ENCODE measurements at regions not wholly inside any gene's neighbourhood (a gene's known extent, or its start where the extent isn't known, plus 50 kb on each side); places are given as distances from the start of the nearest gene placed in this dataset.

DNA sequence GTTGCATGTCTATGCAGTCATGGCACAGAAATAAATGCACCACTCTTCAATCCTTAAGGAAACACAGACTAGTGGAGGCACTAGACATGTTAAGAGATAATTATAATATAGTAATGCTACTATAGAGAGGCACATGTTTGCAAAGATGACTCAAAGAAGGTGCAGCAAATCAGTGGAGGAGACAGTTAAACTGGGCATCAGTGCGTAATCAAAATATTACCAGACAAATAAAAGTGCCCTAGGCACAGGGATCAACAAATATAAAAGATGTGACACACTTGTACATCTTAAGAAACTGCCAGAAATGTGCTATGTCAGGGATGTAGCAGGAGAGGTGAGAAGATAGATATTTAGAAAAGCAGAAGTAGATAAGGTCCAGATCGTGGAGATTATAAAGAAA is 642.1 kb downstream of the SLCO4C1 start:
- Histone ChIP-seq H3K4me2 (ENCODE audit: low read depth, low read length) (no peak overlapping the region), H3K9ac (ENCODE audit: insufficient read depth, low read depth, low read length) (no peak overlapping the region), H3K79me2 (ENCODE audit: insufficient read depth, low read length) (no peaks in the 10 kb centered on the region), H3K9me3 (ENCODE audit: low read length) (no peaks in the 10 kb centered on the region), H3K36me3 (replicated peaks in 1 of 2; ENCODE audit: control insufficient read depth in 1 of 2, insufficient read depth in 2 of 2, low read length in 2 of 2) (no peaks in the 10 kb centered on the region), H4K20me1 (ENCODE audit: insufficient read depth, low read length) (no peaks in the 10 kb centered on the region), H2AFZ (ENCODE audit: low read length) (no peak overlapping the region), H3K4me1 (ENCODE audit: insufficient read depth, low read length) (no peaks in the 10 kb centered on the region), H3K4me3 (replicated peaks in 1 of 3; ENCODE audit: insufficient read depth in 1 of 3, low read depth in 2 of 3, low read length in 3 of 3) (no peak overlapping the region), H3K27me3 (ENCODE audit: control insufficient read depth in 1 of 2, insufficient read depth in 2 of 2, low read length in 2 of 2) (no peaks in the 10 kb centered on the region), H3K27ac (ENCODE audit: extremely low read length, insufficient read depth, low read length) (no peak overlapping the region)
- ChIA-PET CTCF (ENCODE audit: low intra/inter-chr PET ratio, low total read pairs) (no interaction called here), POLR2A (no interaction called here)
- BruUV-seq (replicated peaks), result no TSS peak
- FAIRE-seq (no peak), DNase-seq (ENCODE audit: low spot score) (no peak), ATAC-seq (no peak)
- intact Hi-C loops (cut with micrococcal nuclease; ENCODE audit: unreplicated experiment), result no loop called here
- WGBS (ENCODE audit: low lambda C conversion rate), result 3% methylated on average over 2 of the region's 2 CpGs
- in situ Hi-C loops (cut with HindIII; ENCODE audit: extremely low pct_ligation_motif_present, low pct_unique_long_range_greater_than_20kb), result no loop called here
- TF ChIP-seq, protein P1, sequence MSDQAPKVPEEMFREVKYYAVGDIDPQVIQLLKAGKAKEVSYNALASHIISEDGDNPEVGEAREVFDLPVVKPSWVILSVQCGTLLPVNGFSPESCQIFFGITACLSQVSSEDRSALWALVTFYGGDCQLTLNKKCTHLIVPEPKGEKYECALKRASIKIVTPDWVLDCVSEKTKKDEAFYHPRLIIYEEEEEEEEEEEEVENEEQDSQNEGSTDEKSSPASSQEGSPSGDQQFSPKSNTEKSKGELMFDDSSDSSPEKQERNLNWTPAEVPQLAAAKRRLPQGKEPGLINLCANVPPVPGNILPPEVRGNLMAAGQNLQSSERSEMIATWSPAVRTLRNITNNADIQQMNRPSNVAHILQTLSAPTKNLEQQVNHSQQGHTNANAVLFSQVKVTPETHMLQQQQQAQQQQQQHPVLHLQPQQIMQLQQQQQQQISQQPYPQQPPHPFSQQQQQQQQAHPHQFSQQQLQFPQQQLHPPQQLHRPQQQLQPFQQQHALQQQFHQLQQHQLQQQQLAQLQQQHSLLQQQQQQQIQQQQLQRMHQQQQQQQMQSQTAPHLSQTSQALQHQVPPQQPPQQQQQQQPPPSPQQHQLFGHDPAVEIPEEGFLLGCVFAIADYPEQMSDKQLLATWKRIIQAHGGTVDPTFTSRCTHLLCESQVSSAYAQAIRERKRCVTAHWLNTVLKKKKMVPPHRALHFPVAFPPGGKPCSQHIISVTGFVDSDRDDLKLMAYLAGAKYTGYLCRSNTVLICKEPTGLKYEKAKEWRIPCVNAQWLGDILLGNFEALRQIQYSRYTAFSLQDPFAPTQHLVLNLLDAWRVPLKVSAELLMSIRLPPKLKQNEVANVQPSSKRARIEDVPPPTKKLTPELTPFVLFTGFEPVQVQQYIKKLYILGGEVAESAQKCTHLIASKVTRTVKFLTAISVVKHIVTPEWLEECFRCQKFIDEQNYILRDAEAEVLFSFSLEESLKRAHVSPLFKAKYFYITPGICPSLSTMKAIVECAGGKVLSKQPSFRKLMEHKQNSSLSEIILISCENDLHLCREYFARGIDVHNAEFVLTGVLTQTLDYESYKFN (CRISPR knock-in tag; conservative IDR thresholded peaks at IDR 0.05), result no peak
- TF ChIP-seq ZBTB8A (CRISPR knock-in tag; IDR thresholded peaks at IDR 0.05; ENCODE audit: borderline replicate concordance, low read depth) (no peak), ARNTL (CRISPR knock-in tag; IDR thresholded peaks at IDR 0.05) (no peak), KDM3A (CRISPR knock-in tag; IDR thresholded peaks at IDR 0.05; ENCODE audit: low read depth) (no peak), SNRNP70 (IDR thresholded peaks at IDR 0.05; ENCODE audit: low read depth, low read length) (no peak), NCOR1 (IDR thresholded peaks at IDR 0.05; ENCODE audit: borderline replicate concordance, low read length) (no peak), MXI1 (IDR thresholded peaks at IDR 0.05; ENCODE audit: borderline replicate concordance, low read depth, low read length) (no peak), ZFP41 (CRISPR knock-in tag; IDR thresholded peaks at IDR 0.05; ENCODE audit: borderline replicate concordance) (no peak), AGO2 (optimal IDR thresholded peaks at IDR 0.05; ENCODE audit: low read depth, low read length) (no peak)
- TF ChIP-seq, protein P2, sequence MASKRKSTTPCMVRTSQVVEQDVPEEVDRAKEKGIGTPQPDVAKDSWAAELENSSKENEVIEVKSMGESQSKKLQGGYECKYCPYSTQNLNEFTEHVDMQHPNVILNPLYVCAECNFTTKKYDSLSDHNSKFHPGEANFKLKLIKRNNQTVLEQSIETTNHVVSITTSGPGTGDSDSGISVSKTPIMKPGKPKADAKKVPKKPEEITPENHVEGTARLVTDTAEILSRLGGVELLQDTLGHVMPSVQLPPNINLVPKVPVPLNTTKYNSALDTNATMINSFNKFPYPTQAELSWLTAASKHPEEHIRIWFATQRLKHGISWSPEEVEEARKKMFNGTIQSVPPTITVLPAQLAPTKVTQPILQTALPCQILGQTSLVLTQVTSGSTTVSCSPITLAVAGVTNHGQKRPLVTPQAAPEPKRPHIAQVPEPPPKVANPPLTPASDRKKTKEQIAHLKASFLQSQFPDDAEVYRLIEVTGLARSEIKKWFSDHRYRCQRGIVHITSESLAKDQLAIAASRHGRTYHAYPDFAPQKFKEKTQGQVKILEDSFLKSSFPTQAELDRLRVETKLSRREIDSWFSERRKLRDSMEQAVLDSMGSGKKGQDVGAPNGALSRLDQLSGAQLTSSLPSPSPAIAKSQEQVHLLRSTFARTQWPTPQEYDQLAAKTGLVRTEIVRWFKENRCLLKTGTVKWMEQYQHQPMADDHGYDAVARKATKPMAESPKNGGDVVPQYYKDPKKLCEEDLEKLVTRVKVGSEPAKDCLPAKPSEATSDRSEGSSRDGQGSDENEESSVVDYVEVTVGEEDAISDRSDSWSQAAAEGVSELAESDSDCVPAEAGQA (IDR thresholded peaks at IDR 0.05; ENCODE audit: low read depth), result no peak
- TF ChIP-seq, protein P2 (CRISPR knock-in tag; IDR thresholded peaks at IDR 0.05; ENCODE audit: borderline replicate concordance), result no peak
- TF ChIP-seq, protein P3, sequence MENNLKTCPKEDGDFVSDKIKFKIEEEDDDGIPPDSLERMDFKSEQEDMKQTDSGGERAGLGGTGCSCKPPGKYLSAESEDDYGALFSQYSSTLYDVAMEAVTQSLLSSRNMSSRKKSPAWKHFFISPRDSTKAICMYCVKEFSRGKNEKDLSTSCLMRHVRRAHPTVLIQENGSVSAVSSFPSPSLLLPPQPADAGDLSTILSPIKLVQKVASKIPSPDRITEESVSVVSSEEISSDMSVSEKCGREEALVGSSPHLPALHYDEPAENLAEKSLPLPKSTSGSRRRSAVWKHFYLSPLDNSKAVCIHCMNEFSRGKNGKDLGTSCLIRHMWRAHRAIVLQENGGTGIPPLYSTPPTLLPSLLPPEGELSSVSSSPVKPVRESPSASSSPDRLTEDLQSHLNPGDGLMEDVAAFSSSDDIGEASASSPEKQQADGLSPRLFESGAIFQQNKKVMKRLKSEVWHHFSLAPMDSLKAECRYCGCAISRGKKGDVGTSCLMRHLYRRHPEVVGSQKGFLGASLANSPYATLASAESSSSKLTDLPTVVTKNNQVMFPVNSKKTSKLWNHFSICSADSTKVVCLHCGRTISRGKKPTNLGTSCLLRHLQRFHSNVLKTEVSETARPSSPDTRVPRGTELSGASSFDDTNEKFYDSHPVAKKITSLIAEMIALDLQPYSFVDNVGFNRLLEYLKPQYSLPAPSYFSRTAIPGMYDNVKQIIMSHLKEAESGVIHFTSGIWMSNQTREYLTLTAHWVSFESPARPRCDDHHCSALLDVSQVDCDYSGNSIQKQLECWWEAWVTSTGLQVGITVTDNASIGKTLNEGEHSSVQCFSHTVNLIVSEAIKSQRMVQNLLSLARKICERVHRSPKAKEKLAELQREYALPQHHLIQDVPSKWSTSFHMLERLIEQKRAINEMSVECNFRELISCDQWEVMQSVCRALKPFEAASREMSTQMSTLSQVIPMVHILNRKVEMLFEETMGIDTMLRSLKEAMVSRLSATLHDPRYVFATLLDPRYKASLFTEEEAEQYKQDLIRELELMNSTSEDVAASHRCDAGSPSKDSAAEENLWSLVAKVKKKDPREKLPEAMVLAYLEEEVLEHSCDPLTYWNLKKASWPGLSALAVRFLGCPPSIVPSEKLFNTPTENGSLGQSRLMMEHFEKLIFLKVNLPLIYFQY (CRISPR knock-in tag; IDR thresholded peaks at IDR 0.05; ENCODE audit: borderline replicate concordance), result no peak
